B cell (primary cell): ENCODE measurements at regions not wholly inside any gene's neighbourhood (a gene's known extent, or its start where the extent isn't known, plus 50 kb on each side); places are given as distances from the start of the nearest gene placed in this dataset.

ENCODE experiments used
- ATAC-seq: fragments of 200-7000 bp; cut with Tn5 transposase; one replicate; pipeline ENCODE4 v1.10.0; 2021; ENCODE audit warnings: low read depth, mild to moderate bottlenecking, moderate number of reproducible peaks, moderate library complexity
- CTCF ChIA-PET: fragments of 350-600 bp; sonication (Branson Sonifier 250); formaldehyde crosslinking; loops from one replicate; lab custom pipeline; 2021; ENCODE audit warnings: antibody characterized with exemption, inconsistent platforms; lab: Charles Lee
- POLR2A ChIA-PET: fragments of 350-600 bp; sonication (Branson Sonifier 250); formaldehyde crosslinking; loops from one replicate; lab custom pipeline; 2021; ENCODE audit warnings: antibody characterized with exemption; lab: Charles Lee
- DNase-seq: peaks from one replicate; pipeline ENCODE4 v3.0.0; 2013
- H2AFZ ChIP-seq: 2 replicates; pipeline ENCODE4 v1.6.1; 2012; ENCODE audit warnings: mild to moderate bottlenecking, low read depth, low read length; ENCODE audit not compliant: insufficient read depth, poor library complexity, severe bottlenecking
- H3K27ac ChIP-seq, 2 donors: 1 replicate in 1 of 2; 2 replicates in 1 of 2; pipeline ENCODE4 v1.5.1; 2012 to 2013; ENCODE audit warnings: low read length in 2 of 2, mild to moderate bottlenecking in 2 of 2, moderate library complexity in 1 of 2
- H3K27me3 ChIP-seq, 4 experiments: fragments of 200-600 bp in 1 of 4; sonication (generic) in 1 of 4; replicated peaks in 1 of 4; 1 replicate in 2 of 4; 2 replicates in 2 of 4; pipeline versions ENCODE4 v1.6.1 to v1.7.0; 2013 to 2016; ENCODE audit warnings: low read length in 3 of 4, mild to moderate bottlenecking in 2 of 4, mixed read lengths in 1 of 4, moderate library complexity in 1 of 4; ENCODE audit not compliant: insufficient read depth in 4 of 4, control insufficient read depth in 3 of 4; ENCODE audit errors: control extremely low read depth in 1 of 4
- H3K36me3 ChIP-seq, 2 experiments: replicated peaks in 1 of 2; 1 replicate in 1 of 2; 2 replicates in 1 of 2; pipeline versions ENCODE4 v1.6.1 to v1.7.1; 2013; ENCODE audit warnings: low read length in 1 of 2; ENCODE audit not compliant: insufficient read depth in 2 of 2, control insufficient read depth in 1 of 2; ENCODE audit errors: control extremely low read depth in 1 of 2, extremely low read depth in 1 of 2
- H3K4me1 ChIP-seq, 2 donors: fragments of 200-600 bp in 1 of 2; sonication (generic) in 1 of 2; 1 replicate in 1 of 2; 2 replicates in 1 of 2; pipeline versions ENCODE4 v1.5.1 to v1.6.1; 2013 to 2017; ENCODE audit warnings: low read length in 2 of 2; ENCODE audit not compliant: control insufficient read depth in 2 of 2, insufficient read depth in 2 of 2
- H3K4me2 ChIP-seq: replicated peaks from 2 replicates; pipeline ENCODE3; 2012; ENCODE audit warnings: mild to moderate bottlenecking, low read depth, low read length; ENCODE audit not compliant: poor library complexity, severe bottlenecking
- H3K4me3 ChIP-seq, 5 experiments: fragments of 200-600 bp in 1 of 5; sonication (generic) in 1 of 5; 1 replicate in 3 of 5; 2 replicates in 2 of 5; pipeline versions ENCODE4 v1.5.1 to v1.7.0; 2011 to 2016; ENCODE audit warnings: low read length in 4 of 5, mild to moderate bottlenecking in 4 of 5, low read depth in 2 of 5, control low read depth in 1 of 5, moderate library complexity in 1 of 5; ENCODE audit not compliant: insufficient read depth in 1 of 5; ENCODE audit errors: control extremely low read depth in 1 of 5, extremely low read depth in 1 of 5
- H3K79me2 ChIP-seq: fragments of 200-600 bp; sonication (generic); one replicate; pipeline ENCODE4 v1.6.0; 2016; ENCODE audit warnings: low read length; ENCODE audit not compliant: control insufficient read depth, insufficient read depth
- H3K9ac ChIP-seq: fragments of 200-600 bp; sonication (generic); 2 replicates; pipeline ENCODE4 v1.6.1; 2017; ENCODE audit warnings: mild to moderate bottlenecking, low read length, moderate library complexity
- H3K9me3 ChIP-seq, 3 donors: one replicate each; pipeline versions ENCODE4 v1.6.1 to v1.7.1; 2013; ENCODE audit warnings: low read length in 2 of 3; ENCODE audit not compliant: control insufficient read depth in 2 of 3, insufficient read depth in 1 of 3; ENCODE audit errors: control extremely low read depth in 1 of 3
- H4K20me1 ChIP-seq: 2 replicates; pipeline ENCODE4 v1.6.0; 2012; ENCODE audit warnings: mild to moderate bottlenecking, low read length; ENCODE audit not compliant: insufficient read depth, control insufficient read depth, poor library complexity, severe bottlenecking
- H3K27ac Mint-ChIP-seq: one replicate; pipeline ENCODE4 v1.8.0; 2021; ENCODE audit warnings: mixed read lengths
- H3K27me3 Mint-ChIP-seq: one replicate; pipeline ENCODE4 v1.8.0; 2021; ENCODE audit warnings: mixed read lengths
- H3K4me1 Mint-ChIP-seq: one replicate; pipeline ENCODE4 v1.8.0; 2021; ENCODE audit warnings: mixed read lengths
- H3K4me3 Mint-ChIP-seq: one replicate; pipeline ENCODE4 v1.8.0; 2021; ENCODE audit warnings: mixed read lengths
- H3K9me3 Mint-ChIP-seq: one replicate; pipeline ENCODE4 v1.8.0; 2022; ENCODE audit warnings: mixed read lengths; ENCODE audit not compliant: insufficient read depth
- CTCF ChIP-seq: fragments of 200-600 bp; IDR thresholded peaks from one replicate; pipeline ENCODE4 v1.8.0; 2022; ENCODE audit warnings: antibody characterized with exemption, mild to moderate bottlenecking
- EZH2 ChIP-seq: IDR thresholded peaks from 2 replicates; pipeline ENCODE4 v1.6.1; 2012; ENCODE audit warnings: borderline replicate concordance, low read depth, mild to moderate bottlenecking, moderate library complexity, low read length; ENCODE audit not compliant: insufficient read depth, poor library complexity, severe bottlenecking
- WGBS: methylation state at CpG from one replicate; pipeline ENCODE4 v1.1.5; 2013; ENCODE audit warnings: missing lambda C conversion rate; ENCODE audit not compliant: insufficient coverage; 5-methylcytosine and 5-hydroxymethylcytosine counted together
- intact Hi-C: fragments of 100-400 bp; cut with micrococcal nuclease; formaldehyde crosslinking; loops from one replicate; pipeline ENCODE4 v1.10.0; 2022

- no peaks in the 10 kb centered on the region for H3K79me2 ChIP-seq
- ChIA-PET POLR2A (no interaction called here), CTCF (no interaction called here)
- 46% methylated on average over 2 of the region's 5 CpGs for WGBS
- intact Hi-C loops, result no loop called here
- Mint-ChIP-seq H3K27ac (no peak overlapping the region), H3K4me1 (peaks cover 3% of the 10 kb centered on the region), H3K27me3 (peaks cover 20% of the 10 kb centered on the region), H3K4me3 (no peak overlapping the region), H3K9me3 (no peaks in the 10 kb centered on the region)
- no peak for ATAC-seq
- peaks cover 0 to 9% (median 5%) of the 10 kb centered on the region in 4 experiments for H3K27me3 ChIP-seq
- TF ChIP-seq EZH2 (no peak), CTCF (no peak)
- no peak for DNase-seq
- H2AFZ ChIP-seq, result no peak overlapping the region
- H4K20me1 ChIP-seq, result no peaks in the 10 kb centered on the region
- no peak overlapping the region for H3K4me2 ChIP-seq
- H3K36me3 ChIP-seq, result no peaks in the 10 kb centered on the region
- H3K9me3 ChIP-seq, result no peaks in the 10 kb centered on the region
- no peak overlapping the region for H3K4me3 ChIP-seq
- no peak overlapping the region for H3K27ac ChIP-seq
- no peak overlapping the region for H3K9ac ChIP-seq
- no peaks in the 10 kb centered on the region for H3K4me1 ChIP-seq
Observed at GRCh38 chr2:104660991-104661390, 192.9 kb upstream of the POU3F3 start.

- Histone ChIP-seq H3K4me1 (no peaks in the 10 kb centered on the region), H3K4me2 (no peak overlapping the region), H3K27ac (no peak overlapping the region), H3K36me3 (no peaks in the 10 kb centered on the region), H3K4me3 (no peak overlapping the region), H3K27me3 (peaks cover 0 to 2% (median 0%) of the 10 kb centered on the region in 4 experiments), H3K9me3 (no peaks in the 10 kb centered on the region), H3K9ac (no peak overlapping the region), H4K20me1 (no peaks in the 10 kb centered on the region), H2AFZ (no peak overlapping the region), H3K79me2 (no peaks in the 10 kb centered on the region)
- TF ChIP-seq EZH2, result no peak
- no peak for TF ChIP-seq CTCF
- ChIA-PET POLR2A (no interaction called here), CTCF (no interaction called here)
- H3K27me3 Mint-ChIP-seq, result peaks cover 9% of the 10 kb centered on the region
- H3K9me3 Mint-ChIP-seq, result no peaks in the 10 kb centered on the region
- 100% methylated on average over 2 of the region's 3 CpGs for WGBS
- DNase-seq, result no peak
- H3K4me3 Mint-ChIP-seq, result no peak overlapping the region
- ATAC-seq, result no peak
- H3K4me1 Mint-ChIP-seq, result no peaks in the 10 kb centered on the region
- intact Hi-C loops, result no loop called here
- no peak overlapping the region for H3K27ac Mint-ChIP-seq
Observed at GRCh38 chr2:104664672-104665071, 189.2 kb upstream of the POU3F3 start.
